GM12892 (cell line): ENCODE measurements at regions not wholly inside any gene's neighbourhood (a gene's known extent, or its start where the extent isn't known, plus 50 kb on each side); places are given as distances from the start of the nearest gene placed in this dataset.

ENCODE experiments used
- POLR2A ChIP-seq: IDR thresholded peaks from 2 replicates; pipeline ENCODE4 v1.6.1; 2011; ENCODE audit warnings: low read depth, low read length, control low read depth
- POLR2AphosphoS5 ChIP-seq: IDR thresholded peaks from 2 replicates; pipeline ENCODE4 v1.6.1; 2011; ENCODE audit warnings: low read depth, low read length, control low read depth
- TAF1 ChIP-seq: IDR thresholded peaks from 2 replicates; pipeline ENCODE4 v1.6.1; 2011; ENCODE audit warnings: low read depth, mild to moderate bottlenecking, control low read depth, low read length, borderline replicate concordance

DNA sequence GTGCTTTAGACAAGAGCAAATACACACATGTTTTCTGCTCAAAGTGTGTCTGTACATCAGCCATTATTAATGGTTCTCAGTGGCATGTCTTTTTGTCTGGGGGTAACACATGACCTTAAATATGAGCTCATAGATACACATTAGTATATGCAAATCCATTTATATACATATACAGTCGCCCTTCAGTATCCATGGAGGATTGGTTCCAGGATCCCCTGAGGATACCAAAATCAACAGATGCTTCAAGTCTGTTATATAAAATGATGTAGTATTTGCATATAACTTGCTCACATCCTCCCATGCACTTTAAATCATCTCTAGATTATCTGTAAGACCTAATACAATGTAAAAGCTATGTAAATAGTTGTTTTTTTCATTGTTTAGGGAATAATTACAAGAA, 298.1 kb downstream of the OLFM4 start:
- TF ChIP-seq POLR2A: no peak
- no peak for TF ChIP-seq POLR2AphosphoS5
- TF ChIP-seq TAF1: no peak
